ENCODE measurements at regions not wholly inside any gene's neighbourhood (a gene's known extent, or its start where the extent isn't known, plus 50 kb on each side); places are given as distances from the start of the nearest gene placed in this dataset.

DNA sequence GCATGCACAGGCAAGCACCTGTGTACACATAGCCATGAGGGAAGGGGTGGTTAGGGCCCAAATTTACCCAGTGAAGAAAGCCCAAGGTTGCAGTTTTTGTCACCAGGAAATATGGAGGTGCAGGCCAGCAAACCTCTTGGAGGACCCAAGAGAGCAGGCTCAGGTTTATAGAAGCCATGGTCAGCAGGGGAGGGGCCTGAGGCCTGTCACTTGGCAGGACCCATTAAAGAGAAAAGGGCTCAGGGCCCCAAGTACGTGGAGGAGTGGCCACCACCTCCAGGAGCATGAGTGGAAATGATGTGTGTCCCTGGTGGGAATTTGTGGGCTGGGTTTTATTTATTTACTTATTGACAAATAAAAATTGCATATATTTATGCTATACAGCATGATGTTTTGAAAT is 192.9 kb downstream of the HAUS1 start:
- no peak for DNase-seq

DNA sequence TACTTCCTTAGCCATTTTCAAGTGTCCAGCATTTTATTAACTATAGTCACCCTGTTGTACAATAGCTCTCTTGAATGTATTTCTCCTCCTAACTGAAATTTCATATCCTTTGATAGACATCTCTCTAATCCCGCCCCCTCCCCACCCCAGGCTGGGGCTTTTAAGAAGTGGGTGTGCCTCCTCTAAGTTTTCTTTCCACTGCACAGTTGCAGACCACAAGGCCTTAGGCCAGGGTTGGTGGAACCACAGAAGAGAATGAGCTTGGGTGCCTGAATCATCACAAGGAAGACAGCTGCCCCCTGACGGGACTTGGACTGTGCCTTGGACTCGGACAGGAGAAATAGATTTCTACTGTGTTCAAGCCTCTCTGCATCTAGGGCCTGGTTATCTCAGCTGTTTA is 193.4 kb downstream of the HAUS1 start:
- DNase-seq, result no peak

DNA sequence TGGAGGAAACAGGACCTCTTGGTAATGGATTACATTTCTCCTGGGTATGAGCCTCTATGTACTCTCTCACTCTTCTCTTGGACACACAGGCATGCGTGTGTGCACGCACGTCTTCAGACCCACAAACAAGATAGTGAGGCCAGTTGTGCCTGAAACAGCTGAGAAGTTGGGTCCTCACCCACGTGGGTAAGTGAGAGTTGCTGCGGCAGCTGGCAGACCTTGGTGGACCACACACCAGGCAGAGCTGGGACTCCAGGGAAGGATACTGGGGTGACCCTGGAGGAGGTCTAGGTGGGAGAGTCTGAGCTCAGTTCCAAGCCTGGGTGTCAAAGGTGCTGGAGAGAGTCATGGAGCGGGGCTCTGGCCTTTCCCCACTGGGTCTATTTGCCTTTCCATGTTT is 194.3 kb downstream of the HAUS1 start:
- no peak for DNase-seq

DNA sequence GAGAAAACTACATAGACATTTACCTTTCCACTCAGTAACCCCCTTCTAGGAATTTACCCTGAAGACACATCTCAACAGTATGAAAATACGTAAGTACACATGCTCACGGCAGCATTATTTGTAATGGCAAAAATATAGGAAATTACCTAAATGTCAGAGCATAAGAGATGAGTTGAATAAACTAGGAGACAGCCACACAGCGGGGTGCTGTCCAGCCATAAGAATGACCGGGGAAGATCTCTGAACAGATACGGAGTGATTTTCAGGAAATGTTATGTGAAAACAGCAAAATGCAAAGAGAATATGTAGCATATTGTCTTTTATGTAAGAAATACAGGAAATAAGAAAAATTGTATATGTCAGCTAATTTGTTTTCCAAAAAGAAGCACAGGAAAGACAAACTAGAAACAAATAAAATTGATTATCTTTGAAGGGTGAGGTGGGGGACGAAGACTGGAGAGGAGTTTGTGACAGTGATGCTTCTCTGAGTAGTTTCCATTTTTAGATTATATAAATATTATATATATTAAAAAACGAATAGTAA is 195.4 kb downstream of the HAUS1 start:
- DNase-seq, result no peak

DNA sequence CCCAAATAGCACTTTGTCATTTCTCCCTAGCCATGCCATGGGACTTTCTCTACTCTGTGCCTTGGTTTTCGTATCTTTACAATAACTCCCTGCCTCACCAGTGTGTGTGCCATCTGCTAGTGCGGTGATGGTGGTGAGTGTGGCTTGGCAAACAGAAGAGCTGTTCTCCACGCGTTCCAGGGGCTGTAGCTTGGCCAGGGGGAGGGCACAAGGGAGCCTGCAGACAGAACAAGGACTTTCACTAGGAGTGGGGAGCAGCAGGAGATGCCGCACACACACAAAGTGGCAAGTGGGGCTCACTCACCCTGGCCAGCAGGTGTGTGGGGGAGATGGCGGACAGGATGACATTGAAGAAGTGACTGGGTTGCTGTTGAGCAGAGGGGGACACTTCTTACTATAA is 196.9 kb downstream of the HAUS1 start:
- DNase-seq, result no peak

DNA sequence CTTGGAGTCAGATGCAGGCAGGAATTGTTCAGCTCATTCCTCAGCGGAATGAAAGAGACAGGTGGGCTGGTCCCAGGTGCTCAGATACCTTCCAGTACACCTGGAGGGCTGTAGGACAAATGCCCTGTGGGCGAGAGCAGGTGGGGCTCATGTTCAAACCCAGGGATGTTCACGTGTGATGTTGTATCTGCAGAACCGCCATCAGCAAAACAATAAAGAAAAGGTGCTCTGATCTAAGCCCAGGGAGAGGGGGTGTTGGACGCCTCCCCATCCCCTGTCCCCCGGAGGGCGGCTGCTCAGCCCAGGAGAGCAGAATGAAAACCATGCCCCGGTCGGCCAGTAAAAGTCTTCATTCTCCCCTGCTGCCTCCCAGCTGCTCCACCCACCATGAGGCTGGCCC is 197.4 kb downstream of the HAUS1 start:
- no peak for DNase-seq

DNA sequence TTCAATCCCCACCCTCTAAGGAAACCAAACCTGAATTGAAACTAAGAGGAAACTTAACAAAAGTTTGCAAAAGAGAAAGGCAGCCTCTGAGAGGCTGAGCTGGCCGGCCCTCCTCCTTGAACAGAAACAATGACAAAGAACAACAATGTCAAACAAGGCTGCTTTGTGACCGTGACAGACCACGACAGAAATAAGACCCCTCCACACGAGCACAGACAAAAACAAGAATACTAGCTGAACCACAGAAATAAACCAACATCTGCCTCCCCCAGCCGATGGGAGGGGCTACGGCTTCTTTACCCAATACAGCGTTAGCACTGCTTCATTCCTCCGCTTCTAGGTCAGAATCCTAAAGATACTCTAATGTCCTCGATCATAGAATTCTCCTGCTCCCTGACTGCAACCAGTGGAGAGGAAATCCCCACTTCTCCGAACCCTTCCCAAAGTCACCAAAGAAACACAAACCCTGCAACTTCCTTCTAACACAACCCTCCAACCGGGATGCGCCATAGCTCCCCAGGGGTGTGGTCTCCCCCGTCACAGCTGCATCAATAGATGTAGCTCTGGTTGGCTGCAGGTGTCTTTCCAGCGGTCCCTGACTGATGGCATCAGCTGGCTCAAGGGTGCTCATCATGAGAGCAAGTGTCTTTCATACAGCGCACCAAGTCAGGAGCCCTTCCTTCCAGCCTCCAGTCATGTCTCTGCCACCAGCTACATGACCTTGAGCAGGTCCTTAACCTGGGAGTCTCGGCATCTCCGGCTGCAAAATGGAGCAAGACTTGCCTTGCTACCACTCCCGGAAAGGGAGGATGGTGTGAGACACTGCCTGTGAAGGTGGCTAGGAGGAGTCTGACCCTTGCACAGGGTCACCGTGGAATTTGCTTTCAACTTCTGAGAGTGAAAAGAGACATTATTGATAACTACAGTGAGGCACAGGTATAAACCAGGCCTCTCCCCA is 198.6 kb downstream of the HAUS1 start:
- no peak for DNase-seq

DNA sequence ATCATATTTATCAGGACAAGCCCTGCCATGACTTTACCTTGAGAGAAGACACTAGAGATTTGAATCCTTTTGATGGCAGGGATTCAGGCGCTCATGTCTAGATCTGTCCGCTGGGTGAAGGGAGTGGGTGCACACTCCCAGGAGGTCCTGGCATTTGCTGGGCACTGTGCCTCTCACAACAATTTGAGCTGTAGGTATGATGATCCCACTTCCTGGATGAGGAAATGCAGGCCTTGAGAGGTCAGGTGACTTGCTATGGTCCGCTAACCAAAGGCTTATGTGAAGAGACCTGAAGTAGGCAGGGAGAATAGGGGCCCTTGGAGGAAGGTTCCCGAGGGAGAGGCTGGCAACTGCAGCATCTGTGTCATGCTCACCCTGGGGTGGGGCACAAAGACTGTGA is 206.1 kb downstream of the HAUS1 start:
- no peak for DNase-seq

DNA sequence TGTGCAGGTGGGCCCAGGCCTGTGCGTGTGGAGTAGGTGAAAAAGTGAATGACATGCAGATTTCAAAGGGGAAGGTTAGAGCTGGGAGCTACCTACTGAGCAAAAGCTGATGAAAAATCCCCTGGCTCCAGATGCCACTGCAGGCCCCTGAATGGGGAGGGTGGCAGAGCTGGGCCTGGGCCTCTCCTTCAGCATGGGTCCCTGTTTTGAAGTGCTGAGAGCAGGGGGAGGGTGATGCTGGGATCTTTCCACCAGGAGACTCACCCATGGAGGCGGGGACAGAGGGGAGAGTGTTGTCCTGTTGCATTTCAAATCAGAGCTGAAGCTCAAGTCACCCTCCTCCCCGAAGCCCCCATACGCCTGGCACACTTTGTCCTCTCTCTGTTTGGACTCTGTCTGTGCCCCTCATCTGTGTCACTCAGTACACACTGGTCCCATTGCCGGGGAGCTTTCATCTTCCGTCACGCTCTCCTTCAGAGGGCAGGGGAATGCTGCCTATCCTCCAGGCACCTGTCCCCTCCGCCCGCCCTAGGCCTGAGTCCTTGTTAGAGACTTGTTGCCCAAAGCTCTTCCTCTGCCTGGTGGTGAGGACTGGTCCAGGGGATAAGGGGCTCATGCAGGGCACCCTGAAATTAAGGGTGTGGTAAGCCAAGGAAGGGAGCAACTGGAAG is 206.6 kb downstream of the HAUS1 start:
- no peak for DNase-seq

DNA sequence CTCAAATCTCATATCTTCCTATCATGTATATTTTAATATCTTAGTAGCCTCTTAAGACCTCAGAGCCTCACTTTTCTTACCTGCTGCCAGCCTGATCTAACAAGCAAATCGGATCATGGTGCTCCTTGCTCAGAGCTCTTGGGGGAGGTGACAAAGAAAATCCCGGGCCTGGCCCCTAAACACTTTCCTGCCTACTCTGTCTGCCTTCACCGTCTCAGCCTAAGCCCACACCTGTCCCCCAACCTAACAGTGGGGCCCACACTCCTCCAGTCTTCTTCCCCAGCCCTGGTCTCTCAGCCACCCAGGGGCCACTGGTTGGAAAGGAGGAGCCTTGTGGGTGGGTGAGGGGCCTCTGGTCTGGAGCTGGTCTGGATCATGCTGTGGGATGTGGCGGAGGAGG is 207.3 kb downstream of the HAUS1 start:
- DNase-seq, result no peak

DNA sequence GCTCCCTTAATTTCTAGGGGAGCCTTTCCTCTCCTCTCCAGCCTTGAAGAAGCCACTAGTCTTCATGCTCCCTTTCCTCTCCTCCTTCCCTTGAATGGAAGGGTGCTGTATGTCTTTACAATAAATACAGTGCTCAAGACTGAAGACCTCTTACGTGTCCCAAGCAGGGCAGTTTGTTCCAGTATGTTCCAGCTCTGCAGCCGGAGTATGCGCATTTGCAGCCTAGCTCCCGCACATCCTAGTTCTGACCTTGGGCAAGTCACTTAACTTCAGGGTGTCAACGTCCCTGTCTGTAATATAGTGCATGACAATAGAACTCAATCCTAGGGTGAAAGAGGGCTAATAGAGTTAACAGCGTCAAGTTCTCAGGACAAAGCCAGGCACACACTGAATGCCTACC is 208.0 kb downstream of the HAUS1 start:
- no peak for DNase-seq

DNA sequence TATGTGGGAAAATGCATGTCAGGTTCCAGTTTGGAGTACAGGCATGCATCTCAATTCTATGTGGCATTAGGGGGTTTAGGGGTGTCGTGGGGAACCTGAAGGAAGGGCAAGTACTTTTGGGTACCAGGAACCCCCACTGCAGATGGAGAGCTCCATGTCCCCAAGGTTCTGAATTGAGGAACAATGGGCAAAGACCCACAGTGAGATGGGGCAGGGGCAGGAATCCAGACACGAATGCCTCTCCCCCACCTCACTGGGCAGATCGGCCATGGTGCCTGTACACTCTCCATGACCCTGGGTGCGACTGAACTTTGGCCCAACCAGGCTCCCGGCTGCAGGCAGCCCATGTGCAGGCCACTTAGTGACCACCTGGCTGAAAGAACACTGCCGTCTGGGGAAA is 209.3 kb downstream of the HAUS1 start:
- no peak for DNase-seq

DNA sequence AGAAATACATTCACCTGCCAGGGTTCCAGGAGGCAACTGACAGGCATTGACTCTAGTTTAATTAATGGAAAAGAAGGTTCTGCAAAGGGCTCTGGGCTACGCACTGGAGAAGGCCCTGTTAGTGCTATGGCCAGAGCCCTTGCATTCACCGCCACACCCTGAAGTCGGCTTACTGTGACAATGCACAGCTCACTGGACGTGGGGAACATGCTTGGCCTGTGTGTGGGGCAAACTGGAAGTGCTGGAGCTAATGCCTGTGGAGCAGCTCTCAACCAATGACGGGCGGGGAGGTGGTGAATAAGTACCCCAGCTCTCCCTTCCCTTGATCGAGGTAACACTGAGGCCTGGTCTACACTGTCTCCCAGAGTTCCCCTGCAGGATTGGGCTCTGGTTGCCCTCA is 209.8 kb downstream of the HAUS1 start:
- DNase-seq, result no peak

DNA sequence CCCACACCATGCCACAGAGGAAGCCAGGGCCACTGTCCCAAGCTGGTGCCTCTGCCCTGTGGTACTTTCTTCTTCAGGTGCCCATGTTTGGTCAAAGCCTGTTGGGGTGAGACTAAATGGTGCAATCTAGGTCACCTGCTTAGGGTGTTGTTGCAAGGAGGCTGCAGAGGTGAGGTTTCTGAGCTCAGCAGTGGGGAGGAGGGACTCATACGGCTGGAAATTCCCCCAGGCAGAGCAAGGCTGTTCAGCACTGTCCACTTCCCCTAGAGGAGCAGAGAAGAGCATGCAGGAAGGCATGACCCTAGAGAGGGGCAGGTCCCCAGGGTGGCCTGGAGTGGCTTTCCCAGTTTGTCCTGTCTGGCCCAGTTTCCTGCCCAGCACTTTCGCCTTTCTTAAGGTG is 211.0 kb downstream of the HAUS1 start:
- DNase-seq, result no peak

DNA sequence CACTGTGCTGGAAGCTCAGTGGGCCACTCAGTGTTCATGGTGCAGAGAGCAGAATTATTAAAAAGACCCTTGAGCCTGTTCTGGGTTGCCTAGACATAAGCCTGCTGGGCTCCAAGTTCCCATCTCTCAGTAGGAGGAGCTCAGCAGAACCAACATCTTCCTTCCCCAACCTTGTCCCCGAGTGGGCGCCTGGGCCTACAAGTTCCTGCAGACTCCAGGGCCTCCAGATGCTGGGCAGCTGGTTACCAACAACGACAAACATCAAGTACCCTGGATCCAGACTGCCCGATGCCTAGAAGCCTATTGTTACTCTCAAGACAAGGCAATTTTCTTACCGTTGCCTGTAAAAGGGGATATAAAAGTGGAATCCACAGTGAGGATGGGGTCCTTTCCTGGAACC is 214.2 kb downstream of the HAUS1 start:
- DNase-seq, result no peak

DNA sequence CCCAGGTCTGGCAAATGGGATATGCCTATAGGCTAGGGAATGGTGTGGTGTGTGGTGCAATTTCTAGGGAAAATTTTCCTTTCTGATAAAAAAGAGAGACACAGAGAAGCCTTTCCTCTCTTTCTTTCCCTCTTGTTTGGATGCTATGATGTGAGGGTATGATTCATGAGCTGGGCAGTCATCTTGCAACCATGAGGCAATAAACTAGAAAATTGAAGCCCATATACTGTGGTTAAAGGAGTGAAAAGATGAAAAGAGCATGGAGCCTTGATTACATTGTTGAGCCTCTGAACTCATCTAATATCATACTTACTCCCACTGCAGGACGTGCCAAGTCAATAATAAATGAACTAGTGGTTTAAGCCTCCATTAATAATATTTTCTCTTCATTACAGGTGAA is 215.6 kb downstream of the HAUS1 start:
- no peak for DNase-seq

DNA sequence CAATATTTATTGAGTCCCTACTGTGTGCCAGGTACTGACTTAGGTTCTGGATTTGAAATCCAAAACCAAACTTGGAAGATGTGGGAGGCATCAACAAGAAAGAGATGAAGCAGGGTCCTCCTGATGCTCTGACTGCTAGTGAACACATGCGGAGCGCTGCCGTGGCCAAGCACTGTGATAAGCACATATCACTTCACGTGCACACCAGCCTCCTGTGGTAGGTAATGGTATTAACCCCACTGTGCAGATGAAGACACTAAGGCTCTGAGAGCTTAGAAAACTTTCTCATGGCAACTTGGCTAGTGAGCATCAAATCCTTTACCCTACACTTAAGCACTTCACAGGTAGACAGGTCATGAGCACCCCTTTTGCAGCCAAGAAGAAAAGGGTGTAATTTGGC is 216.1 kb downstream of the HAUS1 start:
- DNase-seq, result no peak

DNA sequence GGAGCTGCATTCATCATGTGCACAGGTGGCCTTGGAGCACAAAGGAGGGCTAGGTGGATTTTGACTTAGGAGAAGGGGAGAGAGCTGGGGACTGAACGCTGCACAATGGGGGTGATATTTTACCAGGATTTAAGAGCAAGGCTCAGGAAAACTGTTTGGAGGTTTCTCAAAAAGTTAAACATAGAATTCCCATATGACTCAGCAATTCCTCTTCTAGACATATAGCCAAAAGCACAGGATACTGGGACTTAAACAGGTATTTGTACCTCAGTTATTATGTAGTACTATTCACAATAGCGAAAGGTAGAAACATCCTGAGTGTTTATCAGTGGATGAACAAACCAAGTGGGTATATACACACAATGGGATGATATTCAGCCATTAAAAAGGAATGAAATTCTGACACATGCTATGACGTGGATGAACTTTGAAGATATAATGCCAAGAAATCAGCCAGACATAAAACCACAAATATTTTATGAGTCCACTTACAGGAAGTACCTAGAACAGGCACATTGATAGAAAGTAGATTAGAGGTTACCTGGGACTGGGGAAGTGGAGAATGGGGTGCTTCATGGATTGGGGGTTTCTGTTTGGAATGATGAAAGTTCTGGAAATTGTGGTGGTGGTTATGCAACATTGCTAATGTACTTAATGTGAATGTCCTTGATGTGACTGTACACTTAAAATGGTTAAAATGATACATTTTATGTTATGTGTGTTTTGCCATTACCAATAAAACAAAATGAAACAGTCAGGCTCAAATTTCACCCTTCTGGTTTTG is 216.9 kb downstream of the HAUS1 start:
- peak; percentile 69 for DNase-seq

DNA sequence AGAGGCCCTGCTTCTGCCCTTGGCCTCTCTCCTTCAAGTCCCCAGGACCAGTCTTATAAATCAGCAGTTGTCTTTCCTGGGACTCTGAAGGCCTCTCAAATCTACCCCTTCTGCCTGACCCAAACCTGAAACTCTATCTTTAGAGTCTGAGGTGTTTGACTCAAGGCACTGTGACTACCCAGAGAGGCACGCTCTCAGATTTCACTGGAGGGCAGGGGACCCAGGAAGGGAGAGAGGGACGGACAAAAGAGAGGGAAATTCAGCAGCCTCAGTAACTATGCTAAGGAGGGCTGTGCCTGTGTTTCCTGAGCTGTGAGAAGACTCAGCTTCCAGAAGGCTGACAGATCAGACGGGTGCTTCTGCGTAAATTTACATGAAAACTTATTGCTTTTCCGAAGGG is 217.8 kb downstream of the HAUS1 start:
- DNase-seq, result no peak

DNA sequence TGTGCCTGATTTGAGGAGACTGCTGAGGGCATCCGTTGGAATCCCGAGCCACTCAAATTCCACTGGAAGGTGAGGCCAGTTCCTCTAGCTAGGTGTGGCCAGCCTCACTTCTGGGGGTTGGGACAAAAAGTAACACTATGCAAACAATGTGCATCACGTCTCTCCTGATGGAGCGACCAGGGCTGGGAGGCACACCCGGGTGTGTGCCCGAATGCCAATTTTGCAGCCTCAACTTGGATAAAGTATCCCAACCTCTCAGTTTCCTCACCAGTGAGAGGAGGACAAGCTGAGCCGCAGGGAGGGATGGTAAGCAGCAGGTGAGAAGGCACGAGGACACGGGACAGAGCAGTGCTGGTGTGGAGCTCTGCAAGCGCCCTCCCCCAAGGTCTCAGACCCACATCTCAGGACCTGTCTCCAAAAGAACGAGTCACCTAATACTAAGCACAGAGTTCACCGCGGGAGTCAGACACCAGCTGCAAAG is 218.3 kb downstream of the HAUS1 start:
- no peak for DNase-seq

DNA sequence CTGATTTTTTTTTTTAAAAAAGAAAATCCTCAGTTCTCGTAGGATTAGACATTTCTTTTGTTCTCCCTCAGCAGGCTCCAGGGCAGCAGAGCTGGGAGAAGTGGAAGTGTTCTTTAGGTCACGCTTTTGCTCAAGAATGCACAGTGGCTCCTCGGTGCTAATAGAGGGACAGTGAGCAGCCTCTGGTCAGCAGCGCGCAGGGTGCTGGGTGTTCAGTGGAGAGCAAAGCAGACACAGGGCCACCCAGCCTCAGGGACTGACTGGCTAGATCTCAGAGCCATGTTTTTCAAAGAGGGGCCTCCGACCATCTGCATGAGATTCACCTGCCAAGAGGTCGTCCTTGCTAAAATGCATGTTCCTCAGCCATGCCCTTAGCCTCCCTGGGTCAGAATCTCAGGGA is 218.8 kb downstream of the HAUS1 start:
- DNase-seq, result no peak

DNA sequence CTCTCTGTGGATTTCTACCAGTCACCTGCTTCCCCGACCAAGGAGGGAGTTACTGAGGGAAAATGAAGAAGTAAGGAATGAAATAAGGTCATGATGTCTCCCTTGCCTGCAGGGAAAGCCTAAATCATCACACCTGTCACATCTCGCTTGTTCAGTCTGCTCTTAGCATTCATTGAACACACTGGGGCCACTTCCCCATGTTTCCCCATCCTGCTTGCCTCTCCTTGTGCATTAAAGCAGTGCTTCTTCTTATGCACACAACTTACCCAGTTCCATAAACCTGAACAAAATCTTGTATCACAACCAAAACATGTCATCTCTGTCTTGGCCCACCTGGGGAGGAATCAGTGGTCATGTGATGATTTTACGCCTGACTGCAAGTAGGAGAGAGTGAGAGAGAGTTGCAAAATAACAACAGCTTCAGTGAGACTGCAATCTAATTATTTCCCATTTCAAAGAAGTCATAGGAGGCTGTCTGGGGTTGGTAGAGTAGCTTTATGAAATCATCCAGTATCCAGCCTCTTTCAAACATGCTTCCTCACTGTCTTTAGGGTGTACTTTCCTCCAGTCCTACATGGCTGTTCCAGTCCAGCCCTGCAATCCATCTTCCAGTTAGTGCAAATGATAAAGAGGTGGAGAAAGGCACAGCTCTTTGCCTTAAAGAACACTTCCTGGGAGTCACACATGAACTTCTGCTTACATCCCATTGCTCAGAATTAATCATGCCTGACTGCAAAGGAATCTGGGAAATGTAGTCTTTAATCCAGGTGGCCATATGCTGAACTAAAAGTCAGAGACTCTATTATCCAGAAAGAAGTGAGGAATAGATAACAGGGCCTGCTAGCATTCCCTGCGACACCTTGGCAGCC is 220.1 kb downstream of the HAUS1 start:
- peak; percentile 52 for DNase-seq

Data from EL (cell line).